Muscle of leg (tissue), 3 donors: ENCODE measurements at regions not wholly inside any gene's neighbourhood (a gene's known extent, or its start where the extent isn't known, plus 50 kb on each side); places are given as distances from the start of the nearest gene placed in this dataset.

Experiments
- DNase-seq: peaks from one replicate; pipeline ENCODE4 v3.0.0; 2013
- H3K27ac ChIP-seq: one replicate; pipeline ENCODE4 v1.5.1; 2013; ENCODE audit warnings: mild to moderate bottlenecking, low read length, control low read depth
- H3K27me3 ChIP-seq: one replicate; pipeline ENCODE4 v1.6.1; 2013; ENCODE audit warnings: low read length; ENCODE audit not compliant: control insufficient read depth, insufficient read depth
- H3K36me3 ChIP-seq: one replicate; pipeline ENCODE4 v1.6.1; 2013; ENCODE audit warnings: low read length; ENCODE audit not compliant: control insufficient read depth, insufficient read depth
- H3K4me1 ChIP-seq: one replicate; pipeline ENCODE4 v1.6.1; 2013; ENCODE audit warnings: low read length; ENCODE audit not compliant: control insufficient read depth, insufficient read depth
- H3K4me3 ChIP-seq: one replicate; pipeline ENCODE4 v1.5.1; 2013; ENCODE audit warnings: low read length, control low read depth
- H3K9me3 ChIP-seq: replicated peaks from 2 replicates; pipeline ENCODE4 v1.6.1; 2013; ENCODE audit warnings: low read depth, low read length; ENCODE audit not compliant: control insufficient read depth
- WGBS: methylation state at CpG from one replicate; pipeline ENCODE4 v1.1.5; 2013; ENCODE audit warnings: missing lambda C conversion rate; ENCODE audit not compliant: insufficient coverage; 5-methylcytosine and 5-hydroxymethylcytosine counted together

- Histone ChIP-seq H3K27ac (no peak overlapping the region), H3K9me3 (no peaks in the 10 kb centered on the region), H3K27me3 (peaks cover 11% of the 10 kb centered on the region), H3K4me3 (no peak overlapping the region), H3K36me3 (no peaks in the 10 kb centered on the region), H3K4me1 (no peaks in the 10 kb centered on the region)
- no CpG with 5 or more reads among the region's 3 CpGs for WGBS
- DNase-seq: no peak
These were observed 66.7 kb upstream of the PAX6 start for GRCh38 chr11:31877863-31878262.

GRCh38 chr11:31877083-31877482 lies 66.0 kb upstream of the PAX6 start:
- Histone ChIP-seq H3K4me1 (no peaks in the 10 kb centered on the region), H3K27me3 (peaks cover 11% of the 10 kb centered on the region), H3K36me3 (no peaks in the 10 kb centered on the region), H3K9me3 (no peaks in the 10 kb centered on the region), H3K4me3 (no peak overlapping the region), H3K27ac (no peak overlapping the region)
- DNase-seq: no peak
- WGBS: no CpG with 5 or more reads among the region's 4 CpGs

GRCh38 chr11:31875866-31876560 lies 64.9 kb upstream of the PAX6 start:
- H3K27ac ChIP-seq: no peak overlapping the region
- H3K4me3 ChIP-seq: no peak overlapping the region
- peaks cover 2% of the 10 kb centered on the region for H3K4me1 ChIP-seq
- 40% methylated on average over 4 of the region's 13 CpGs for WGBS
- peaks cover 17% of the 10 kb centered on the region for H3K27me3 ChIP-seq
- DNase-seq: no peak
- H3K36me3 ChIP-seq: no peaks in the 10 kb centered on the region
- no peaks in the 10 kb centered on the region for H3K9me3 ChIP-seq

- WGBS: 24% methylated on average over 4 of the region's 6 CpGs
- Histone ChIP-seq H3K36me3 (no peaks in the 10 kb centered on the region), H3K4me3 (no peak overlapping the region), H3K4me1 (peaks cover 5% of the 10 kb centered on the region), H3K27me3 (peaks cover 23% of the 10 kb centered on the region), H3K27ac (no peak overlapping the region), H3K9me3 (no peaks in the 10 kb centered on the region)
- DNase-seq: no peak
These were observed 63.6 kb upstream of the PAX6 start for GRCh38 chr11:31874631-31875191.

GRCh38 chr11:31873124-31873523 lies 62.0 kb upstream of the PAX6 start:
- WGBS: no CpG with 5 or more reads among the region's 2 CpGs

GRCh38 chr11:31872076-31872443 lies 60.9 kb upstream of the PAX6 start:
- Histone ChIP-seq H3K4me3 (no peak overlapping the region), H3K36me3 (no peaks in the 10 kb centered on the region), H3K27ac (no peak overlapping the region), H3K4me1 (peaks cover 5% of the 10 kb centered on the region), H3K27me3 (peaks cover 21% of the 10 kb centered on the region), H3K9me3 (no peaks in the 10 kb centered on the region)
- WGBS: no CpG with 5 or more reads among the region's 3 CpGs
- no peak for DNase-seq

More at GRCh38 chr11:31873124-31873523, 62.0 kb upstream of the PAX6 start:
- H3K36me3 ChIP-seq: no peaks in the 10 kb centered on the region
- peaks cover 5% of the 10 kb centered on the region for H3K4me1 ChIP-seq
- no peak overlapping the region for H3K27ac ChIP-seq
- peaks cover 23% of the 10 kb centered on the region for H3K27me3 ChIP-seq
- no peaks in the 10 kb centered on the region for H3K9me3 ChIP-seq
- no peak for DNase-seq
- no peak overlapping the region for H3K4me3 ChIP-seq

- DNase-seq: no peak
- Histone ChIP-seq H3K4me1 (peaks cover 5% of the 10 kb centered on the region), H3K4me3 (no peak overlapping the region), H3K27ac (no peak overlapping the region), H3K36me3 (no peaks in the 10 kb centered on the region), H3K27me3 (peaks cover 22% of the 10 kb centered on the region), H3K9me3 (no peaks in the 10 kb centered on the region)
- 65% methylated on average over 4 of the region's 10 CpGs for WGBS
These were observed 60.4 kb upstream of the PAX6 start for GRCh38 chr11:31871310-31872075.

- no peaks in the 10 kb centered on the region for H3K9me3 ChIP-seq
- H3K4me1 ChIP-seq: peaks cover 5% of the 10 kb centered on the region
- DNase-seq: peak; percentile 68
- peaks cover 20% of the 10 kb centered on the region for H3K27me3 ChIP-seq
- no peak overlapping the region for H3K4me3 ChIP-seq
- 3% methylated on average over 6 of the region's 13 CpGs for WGBS
- H3K27ac ChIP-seq: no peak overlapping the region
- no peaks in the 10 kb centered on the region for H3K36me3 ChIP-seq
These were observed 59.6 kb upstream of the PAX6 start for GRCh38 chr11:31870609-31871309.

GRCh38 chr11:31869986-31870385 lies 58.9 kb upstream of the PAX6 start:
- Histone ChIP-seq H3K9me3 (no peaks in the 10 kb centered on the region), H3K27ac (no peak overlapping the region), H3K36me3 (no peaks in the 10 kb centered on the region), H3K4me1 (peaks cover 5% of the 10 kb centered on the region), H3K27me3 (peaks cover 20% of the 10 kb centered on the region), H3K4me3 (no peak overlapping the region)
- WGBS: no CpG with 5 or more reads among the region's 5 CpGs
- DNase-seq: no peak
